NCI-H2227 (cell line): ENCODE measurements at regions not wholly inside any gene's neighbourhood (a gene's known extent, or its start where the extent isn't known, plus 50 kb on each side); places are given as distances from the start of the nearest gene placed in this dataset.
"Not testable (repeated sequence)": the region's sequence is repeated elsewhere in the genome, so short reads cannot be mapped to it uniquely, and the experiment has no call there.

ENCODE experiments used
- DNase-seq: peaks from one replicate; lab custom pipeline; 2025; ENCODE audit not compliant: unreplicated experiment; lab: John Stamatoyannopoulos, UW

DNA sequence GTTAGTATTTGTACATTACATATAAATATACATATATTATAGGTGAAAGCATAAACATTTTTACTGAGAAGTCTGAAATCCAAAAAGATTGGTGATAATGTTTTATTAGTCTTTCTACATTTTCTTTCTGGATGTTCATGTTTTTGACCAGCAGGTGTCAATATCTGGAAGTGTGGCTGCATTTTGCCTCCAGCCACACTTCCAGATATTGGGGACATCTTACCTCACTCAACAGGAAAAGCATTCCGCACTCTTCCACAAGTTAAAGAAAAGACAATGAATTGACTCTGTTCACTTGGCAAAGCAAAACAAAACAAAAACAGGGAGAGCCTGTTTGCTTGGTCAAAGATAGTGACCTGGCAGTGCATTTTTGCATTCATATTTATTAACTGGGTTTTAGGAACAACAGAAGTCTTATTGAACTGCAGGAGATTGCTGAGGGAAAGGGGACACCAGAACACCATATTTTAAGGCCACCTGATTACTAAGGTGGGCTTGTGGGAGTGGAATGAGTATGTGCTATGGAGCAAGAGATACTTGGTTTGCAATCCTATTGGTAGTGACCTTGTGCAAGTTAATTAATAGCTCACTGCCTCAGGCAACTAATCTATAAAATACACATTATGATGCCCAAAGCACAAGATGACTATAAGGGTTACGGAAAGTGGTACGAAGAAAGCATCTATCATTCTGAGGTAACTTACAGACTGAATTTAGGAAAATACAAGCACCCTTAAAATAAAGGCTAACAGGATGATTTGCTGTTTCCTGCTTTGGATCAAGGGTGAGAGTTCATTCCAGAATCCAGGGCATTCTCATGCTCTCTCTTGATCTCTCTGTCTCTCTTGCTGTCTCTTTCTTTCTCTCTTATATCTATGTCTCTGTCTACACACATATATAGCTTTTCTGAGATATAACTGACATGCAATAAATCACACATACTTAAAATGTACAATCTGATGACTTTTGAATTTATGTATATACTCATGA is 389.9 kb upstream of the EMCN start:
- no peak for DNase-seq

DNA sequence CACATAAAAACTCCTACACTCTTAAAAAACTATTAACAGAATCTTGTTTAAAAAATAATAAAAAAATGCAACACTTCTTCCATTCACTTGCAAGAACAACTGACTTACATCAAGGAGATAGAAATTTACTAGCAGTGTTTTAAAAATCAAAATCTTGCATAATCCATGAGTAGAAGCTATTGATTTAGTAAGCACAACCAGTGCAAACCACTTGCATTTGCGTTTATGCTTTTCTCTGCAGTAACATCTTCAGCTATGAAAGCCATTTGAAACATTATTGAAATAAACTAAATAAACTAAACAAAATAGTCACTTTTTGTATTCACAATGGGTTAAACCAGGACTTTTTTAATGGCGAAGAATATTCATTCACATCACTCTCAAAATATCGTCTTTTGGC is 389.2 kb upstream of the EMCN start:
- no peak for DNase-seq

DNA sequence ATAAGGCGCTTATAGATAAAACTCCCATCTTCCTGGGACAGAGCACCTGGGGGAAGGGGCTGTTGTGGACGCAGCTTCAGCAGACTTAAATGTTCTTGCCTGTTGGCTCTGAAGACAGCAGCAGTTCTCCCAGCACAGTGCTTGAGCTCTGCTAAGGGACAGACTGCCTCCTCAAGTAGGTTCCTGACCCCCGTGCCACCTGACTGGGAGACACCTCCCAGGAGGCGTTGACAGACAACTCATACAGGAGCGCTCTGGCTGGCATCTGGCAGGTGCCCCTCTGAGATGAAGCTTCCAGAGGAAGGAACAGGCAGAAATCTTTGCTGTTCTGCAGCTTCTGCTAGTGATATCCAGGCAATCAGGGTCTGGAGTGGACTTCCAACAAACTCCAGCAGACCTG is 383.1 kb upstream of the EMCN start:
- DNase-seq, result not testable (repeated sequence)

DNA sequence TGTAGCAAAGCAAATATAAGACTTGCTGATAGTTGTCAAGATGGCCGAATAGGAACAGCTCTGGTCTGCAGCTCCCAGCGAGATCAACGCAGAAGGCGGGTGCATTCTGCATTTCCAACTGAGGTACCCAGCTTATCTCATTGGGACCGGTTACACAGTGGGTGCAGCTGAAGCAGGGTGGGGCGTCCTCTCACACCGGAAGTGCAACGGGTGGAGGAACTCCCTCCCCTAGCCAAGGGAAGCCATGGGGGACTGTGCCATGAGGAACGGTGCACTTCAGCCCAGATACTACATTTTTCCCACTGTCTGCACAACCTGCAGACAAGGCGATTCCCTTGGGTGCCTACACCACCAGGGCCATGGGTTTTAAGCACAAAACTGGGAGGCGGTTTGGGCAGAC is 382.3 kb upstream of the EMCN start:
- DNase-seq, result no peak

DNA sequence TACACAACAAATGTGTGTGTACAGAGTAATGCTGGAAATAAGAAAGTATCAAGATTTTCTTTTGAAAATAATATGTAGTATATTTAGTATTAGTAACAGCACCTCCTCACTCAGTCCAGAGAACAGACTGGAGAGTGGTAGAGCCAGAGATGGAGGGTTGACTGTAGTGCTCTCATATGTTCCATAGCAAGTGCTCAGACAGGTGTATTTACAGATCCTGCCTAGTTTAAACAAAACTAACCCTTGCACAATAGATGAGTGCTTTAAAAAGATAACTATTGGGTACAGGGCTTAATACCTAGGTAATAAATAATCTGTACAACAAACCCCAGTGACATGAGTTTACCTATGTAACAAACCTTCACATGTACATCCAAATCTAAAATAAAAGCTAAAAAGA is 381.0 kb upstream of the EMCN start:
- DNase-seq, result no peak

DNA sequence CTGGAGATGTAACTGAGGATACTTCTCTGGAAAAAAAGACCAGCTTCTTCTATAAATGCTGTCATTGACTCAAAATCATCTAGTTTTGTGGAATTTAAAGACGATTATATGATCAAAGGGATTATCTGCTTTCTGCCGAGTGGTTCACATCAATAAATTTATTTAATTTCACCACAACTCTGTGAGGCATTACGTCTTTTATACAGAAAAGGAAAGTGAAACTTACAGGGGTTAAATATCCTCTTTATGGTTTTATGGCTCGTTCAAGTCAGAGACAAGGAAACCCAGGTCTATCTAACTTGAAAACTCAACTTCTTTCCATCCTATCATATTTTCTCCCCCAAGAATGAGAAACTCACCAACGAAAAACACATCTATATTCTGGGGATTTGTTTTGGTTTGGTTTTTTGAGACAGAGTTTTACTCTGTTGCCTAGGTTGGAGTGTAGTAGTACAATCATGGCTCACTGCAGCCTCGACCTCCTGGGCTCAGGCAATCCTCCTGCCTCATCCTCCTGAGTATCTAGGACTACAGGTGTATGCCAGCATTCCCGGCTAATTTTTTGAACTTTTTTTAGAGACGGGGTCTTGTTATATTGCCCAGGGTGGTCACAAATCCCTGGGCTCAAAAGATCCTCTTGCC is 377.9 kb upstream of the EMCN start:
- DNase-seq, result no peak

DNA sequence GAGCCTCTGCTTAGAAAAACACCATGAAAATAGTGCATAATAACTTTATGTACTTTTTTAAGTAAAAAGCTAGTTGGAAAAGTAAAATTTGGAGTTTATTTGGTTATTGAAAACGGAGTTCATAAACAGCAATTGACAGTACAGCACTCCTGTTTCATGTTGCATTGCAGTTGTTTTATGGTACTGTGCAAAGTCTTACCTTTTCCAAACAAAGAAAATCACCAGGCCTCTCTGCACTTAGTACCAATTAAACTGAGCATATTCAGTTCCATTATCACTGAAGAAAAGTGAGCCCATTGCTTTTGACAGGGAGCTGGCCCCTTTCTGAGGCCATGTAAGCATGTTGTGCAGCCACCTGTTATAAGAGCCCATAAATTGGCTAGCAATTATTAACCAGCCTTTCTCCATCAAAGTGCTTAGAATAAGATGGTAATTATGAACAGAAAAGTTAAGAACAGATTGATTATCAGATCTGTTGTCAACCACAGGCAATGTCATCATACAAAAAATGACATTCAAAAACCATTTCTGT is 376.6 kb upstream of the EMCN start:
- no peak for DNase-seq

DNA sequence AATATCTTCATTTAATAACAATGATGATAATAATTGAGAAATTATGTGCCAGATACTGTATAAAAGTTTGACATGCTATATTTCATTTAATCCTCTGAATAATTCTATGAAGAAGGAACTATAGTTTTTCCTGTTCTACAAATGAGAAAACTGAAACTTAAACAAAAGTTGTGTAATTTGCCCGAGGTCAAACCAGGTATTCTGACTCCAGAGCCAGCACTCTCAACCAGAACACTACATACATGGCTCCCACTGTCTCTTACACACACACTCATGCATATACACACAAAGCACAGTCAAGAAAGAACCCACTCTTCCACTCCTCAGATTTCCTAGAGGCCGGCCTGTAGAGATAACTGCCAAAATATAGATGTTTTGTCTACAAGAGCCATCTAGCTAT is 374.0 kb upstream of the EMCN start:
- no peak for DNase-seq

DNA sequence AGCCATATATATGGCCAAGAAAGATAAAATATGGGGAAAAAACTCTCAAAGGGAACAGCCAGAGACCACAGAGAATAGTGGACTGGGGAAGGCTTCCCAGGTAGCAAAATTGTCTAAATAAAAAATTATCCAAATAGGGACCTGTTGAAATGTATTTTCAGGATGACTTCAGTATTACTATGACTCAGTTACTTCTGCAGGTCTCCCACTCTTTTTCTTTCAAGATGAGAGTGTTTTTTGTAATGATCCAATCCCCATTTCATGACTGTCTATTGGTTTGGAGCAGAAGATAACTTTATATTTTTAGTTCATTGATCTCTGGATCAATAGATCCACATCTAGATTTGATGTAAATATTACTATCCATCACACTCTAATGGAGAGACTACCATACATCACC is 372.1 kb upstream of the EMCN start:
- DNase-seq, result no peak

DNA sequence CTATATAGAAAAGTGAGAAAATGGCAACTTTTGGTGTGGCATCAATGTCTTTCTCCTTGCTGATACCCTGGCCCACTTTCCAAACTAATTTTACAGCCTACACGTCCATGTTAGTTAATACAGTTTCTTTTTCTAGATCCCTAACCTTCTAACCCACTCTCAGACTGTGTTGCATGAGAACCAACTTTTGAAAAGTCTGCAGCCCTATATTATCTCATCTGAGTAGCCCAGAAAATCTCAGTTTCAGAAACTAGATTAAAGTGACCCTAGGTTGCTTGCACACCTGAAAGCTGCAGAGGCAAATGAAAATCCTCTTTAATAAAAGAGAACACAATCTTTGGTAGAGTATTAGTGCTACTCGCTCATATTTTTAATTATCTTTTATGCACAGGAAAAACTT is 371.6 kb upstream of the EMCN start:
- no peak for DNase-seq

DNA sequence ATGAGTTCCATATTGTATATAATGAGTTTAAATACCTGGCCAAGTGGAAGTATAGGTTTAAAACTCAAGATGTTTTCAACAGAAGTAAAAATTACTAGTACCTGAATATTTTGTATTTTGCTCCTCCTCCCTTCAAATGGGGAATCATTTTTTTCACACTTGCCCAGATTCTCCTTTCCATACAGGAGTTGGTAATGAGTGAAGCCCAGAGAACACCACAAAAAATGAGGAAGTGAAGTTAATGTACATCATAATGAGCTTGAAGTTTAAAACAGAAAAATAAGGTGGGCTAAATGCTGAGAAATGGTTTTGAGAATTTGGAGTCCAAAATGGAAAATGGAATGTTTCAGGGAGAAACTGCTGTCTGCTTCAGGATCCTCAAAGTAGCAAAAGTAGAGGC is 364.8 kb upstream of the EMCN start:
- no peak for DNase-seq

DNA sequence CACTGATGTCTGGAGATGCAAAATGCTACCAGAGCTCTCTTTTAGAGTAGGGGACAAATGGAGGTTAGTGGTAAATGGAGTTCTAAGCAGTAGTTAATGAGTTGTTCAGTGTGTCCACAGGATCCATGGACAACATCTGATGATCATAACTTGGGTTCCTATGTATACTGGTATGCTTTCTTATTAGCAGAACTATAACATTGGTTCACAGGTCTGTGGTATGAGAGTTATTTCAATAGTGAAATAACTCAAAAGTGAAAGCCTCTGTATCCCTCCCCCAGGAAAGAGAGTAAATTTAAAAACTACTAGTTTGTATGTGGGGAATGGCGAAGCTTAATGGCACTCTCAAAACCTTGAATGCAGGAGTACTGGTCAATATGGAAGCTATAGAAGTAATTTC is 363.5 kb upstream of the EMCN start:
- DNase-seq, result no peak

DNA sequence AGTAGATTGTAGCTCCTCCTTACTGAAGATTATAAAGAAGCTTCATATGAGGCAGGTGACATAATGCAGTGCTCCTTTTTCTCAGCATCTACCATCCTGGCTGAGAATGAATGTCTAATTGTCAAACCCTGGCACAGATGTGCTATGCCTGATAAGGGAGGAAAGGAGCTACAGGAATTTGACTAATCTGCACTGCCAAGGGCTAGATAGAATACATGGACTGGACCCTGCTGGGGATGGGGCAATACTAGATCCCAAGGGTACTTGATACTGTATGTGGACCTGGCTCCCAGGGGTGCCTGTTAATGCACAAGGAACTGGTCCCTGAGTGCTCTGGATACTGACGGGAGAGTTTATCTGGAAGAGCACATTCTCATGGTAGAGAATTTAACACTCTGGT is 362.2 kb upstream of the EMCN start:
- no peak for DNase-seq

DNA sequence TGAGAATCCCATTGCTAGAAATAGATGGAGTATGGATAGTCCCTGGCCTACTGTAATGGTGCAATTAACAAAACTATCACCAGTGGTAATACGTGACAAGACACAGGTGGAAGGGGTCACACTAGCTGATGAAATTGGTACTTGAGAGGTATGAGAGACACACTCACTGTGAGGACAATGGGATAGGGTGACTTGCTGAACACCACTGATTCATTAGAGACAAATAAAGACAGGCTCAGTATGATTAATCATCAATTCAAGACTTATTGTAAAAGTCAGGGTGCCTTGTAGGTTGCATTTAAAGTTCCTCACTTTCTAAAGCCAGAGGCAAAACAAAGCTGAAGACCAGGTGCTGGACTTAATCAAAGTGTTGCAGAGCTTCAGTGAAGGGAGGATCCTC is 361.6 kb upstream of the EMCN start:
- DNase-seq, result no peak

DNA sequence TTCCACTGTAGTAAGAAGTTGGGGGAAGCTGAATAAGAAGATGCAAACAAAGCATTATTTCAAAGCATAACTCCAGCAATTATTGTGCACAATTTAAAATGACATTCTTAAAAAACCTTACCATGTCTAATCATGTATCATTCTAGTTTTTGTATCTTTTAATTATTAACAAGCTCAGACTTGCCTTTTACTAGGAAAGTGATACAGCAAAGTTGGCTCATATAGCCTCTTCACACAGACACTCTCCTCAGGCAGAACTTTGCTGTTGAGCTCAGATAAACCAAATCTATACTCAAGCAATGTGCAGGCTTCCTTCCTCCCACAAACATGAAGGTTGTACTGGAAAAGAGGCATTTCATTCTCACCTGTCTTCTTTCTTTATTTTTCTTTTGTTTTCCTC is 358.7 kb upstream of the EMCN start:
- DNase-seq, result no peak

DNA sequence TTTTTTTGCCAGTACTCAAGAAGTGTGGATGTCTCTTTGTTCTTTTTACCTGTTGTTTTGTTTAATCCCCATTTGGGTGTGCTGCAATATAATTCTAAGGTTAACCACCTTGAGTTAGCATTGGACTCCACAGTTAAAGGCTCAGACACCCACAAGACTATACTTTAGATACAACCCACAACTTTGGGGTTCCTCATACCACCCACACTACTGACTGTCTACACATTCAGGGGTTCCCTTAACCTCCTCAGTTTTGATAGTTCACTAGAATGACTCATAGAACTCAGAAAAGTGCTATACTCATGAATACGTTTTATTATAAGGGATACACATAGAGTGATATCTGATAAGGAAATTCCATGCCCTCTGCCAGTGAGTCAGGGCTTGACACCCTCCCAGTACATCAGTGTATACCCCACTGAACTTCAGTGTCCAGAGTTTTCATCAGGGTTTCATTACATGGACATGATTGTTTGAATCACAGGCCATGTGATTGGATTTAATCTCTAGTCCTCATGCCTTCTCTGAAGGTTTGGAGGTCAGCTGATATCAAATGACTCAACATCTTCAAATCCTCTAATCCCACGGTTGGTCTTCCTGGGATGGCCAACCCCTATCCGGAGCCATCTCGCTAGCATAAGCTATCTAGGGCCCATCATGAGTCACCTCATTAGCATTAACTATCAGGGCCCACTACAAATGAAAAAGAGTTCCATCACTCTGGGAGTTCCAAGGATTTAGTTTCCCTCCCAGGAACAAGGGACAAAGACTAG is 357.7 kb upstream of the EMCN start:
- DNase-seq, result no peak

DNA sequence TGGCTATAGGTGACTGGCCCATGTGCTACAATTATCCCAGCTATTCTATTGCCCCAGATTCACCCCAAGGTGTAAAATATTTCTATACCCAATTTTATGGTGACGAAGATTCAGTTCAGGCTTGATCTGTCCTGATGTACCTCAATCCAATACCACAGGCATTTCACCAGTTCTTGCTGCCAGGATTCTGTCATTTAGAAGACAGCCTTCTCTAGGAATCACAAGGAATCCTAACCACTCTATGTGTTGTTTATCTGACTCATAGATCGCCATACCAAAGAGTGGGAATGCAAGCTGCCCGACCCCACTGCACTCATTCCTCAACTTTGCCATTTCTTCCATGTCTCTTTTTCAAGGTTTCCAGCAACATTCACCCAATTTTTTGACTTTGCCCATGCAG is 355.0 kb upstream of the EMCN start:
- DNase-seq, result no peak

DNA sequence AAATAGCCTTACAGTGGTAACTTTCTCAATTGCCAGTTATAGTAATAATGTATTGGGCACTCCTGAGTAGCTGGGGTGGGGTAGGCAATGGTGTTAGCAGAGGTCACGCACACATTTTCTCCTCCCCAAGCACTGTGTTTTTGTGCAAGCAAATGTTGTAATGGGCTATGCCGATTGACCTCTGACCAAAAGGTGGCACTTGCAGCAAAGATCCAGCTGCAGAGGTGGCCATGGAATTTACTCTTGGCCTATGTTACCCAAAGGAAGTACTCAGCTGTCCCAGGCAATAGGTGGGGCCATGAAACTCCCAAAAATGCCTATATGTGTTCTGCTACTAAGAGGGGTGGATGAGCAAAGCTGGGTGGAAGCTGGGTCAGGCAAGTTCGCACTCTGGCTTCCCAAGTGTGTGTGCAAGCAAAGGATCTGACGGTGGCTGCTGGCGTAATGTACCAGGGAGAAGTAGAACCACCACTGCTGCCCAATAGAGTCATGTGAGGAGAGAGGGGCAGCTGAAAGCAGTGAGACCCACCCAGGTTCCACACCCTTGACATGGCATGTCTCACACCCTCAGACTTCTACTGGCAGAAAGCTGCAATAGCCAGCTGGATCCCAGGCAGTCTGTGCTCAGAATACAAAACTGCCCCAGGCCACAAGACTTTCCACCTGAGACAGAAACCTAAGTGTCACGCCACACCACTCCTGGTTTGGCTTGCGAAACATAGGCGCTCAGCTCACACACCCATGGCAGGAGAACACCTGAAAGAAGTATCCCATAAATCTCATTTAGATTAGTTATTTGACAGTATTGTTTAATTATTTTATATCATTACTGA is 353.3 kb upstream of the EMCN start:
- DNase-seq, result no peak

DNA sequence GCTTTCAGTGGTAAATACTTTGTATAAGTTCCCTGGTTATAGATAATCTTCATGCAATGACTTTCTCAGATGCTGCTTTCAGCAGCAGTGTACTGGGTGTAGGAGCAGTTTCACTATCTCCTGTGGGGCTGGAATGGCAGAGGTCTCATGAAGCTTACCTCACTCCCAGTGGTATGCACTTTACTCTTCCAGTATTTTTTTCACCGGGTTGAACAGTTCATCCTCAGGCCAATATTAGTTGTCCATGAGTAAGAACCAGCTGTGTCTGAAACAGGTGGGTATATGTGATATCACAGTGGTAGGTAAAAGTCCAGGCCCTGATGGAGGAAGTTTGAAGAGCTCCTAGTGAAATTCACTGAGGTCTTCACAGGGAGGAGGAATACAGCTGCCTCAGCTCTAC is 351.5 kb upstream of the EMCN start:
- no peak for DNase-seq

DNA sequence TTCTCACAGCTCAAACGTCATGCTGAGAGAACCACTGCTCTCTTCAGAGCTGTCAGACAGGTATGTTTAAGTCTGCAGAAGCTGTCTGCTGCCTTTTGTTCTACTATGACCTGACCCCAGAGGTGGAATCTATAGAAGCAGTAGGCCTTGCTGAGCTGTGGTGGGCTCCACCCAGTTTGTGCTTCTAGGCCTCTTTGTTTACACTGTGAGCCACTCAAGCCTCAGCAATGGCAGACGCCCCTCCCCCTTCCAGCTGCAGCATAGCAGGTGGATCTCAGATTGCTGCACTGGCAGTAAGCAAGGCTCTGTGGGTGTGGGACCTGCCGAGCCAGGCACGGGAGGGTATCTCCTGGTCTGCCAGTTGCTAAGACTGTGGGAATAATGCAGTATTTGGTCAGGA is 350.5 kb upstream of the EMCN start:
- DNase-seq, result peak; percentile 86

DNA sequence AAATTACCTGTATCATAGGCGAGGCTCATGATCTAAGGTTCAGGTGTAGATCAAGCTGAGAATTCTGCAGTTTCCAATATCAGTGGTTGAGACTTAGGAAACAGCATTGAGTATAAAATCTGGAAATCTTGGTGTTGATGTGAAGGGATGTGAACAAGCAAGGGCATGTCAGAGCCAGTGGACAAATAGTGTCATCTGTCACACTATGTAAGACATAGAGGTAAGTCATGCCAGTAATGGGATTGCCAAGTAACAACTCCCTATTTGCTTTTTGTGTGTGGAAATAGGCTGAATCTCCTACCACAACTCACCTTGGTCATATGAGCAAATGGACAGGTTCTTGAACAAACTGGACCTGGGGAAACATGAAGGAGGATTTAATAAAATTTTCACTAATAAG is 334.5 kb upstream of the EMCN start:
- no peak for DNase-seq
